GM18498 (cell line): ENCODE measurements at regions not wholly inside any gene's neighbourhood (a gene's known extent, or its start where the extent isn't known, plus 50 kb on each side); places are given as distances from the start of the nearest gene placed in this dataset.

ENCODE experiments used
- ATAC-seq: cut with Tn5 transposase; IDR thresholded peaks from one replicate; pipeline ENCODE4 v1.9.1; 2021; ENCODE audit warnings: mild to moderate bottlenecking, moderate library complexity; ENCODE audit not compliant: unreplicated experiment

DNA sequence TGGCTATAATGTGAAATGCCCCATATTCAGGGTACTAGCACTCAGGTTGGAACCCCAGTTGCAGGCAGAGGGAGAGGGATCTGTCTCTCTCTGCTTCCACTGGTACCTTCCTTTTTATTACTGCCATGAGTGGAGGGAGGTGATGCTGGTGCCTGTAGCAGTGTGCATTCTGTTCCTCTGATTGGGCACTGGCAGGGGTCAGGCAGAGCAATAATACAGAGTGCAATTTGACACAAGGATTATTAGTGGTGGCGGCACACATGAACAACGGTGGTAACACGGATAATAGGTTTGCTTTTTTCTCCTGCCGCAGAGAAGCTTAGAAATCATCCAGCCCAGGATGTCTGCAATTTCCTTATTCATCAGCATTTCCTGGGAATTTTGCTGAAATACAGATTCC is 525.7 kb downstream of the SLC4A3 start:
- ATAC-seq, result no peak

- ATAC-seq, result no peak
Observed at GRCh38 chr2:220154304-220154703, 526.9 kb downstream of the SLC4A3 start.

DNA sequence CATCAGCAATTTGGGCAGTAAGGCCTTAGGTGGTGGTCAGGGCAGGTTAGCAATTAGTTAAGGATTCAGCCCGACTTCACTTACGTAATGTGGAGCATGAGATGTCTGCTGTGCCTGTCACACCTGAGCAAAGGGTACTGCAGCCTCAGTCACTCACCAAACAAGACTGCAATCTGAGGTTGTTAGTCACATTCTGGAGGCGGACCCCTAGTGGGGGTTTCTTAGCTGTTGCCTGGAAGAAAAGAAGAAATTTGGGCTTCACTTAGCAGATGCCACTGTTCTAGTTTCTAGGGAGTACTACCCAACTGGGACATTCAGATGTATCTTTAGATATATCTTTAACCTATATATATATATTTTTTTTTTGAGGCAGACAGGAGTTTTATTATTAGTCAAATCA is 529.9 kb downstream of the SLC4A3 start:
- no peak for ATAC-seq

GRCh38 chr2:220159738-220160137 is 532.3 kb downstream of the SLC4A3 start:
- ATAC-seq, result no peak

GRCh38 chr2:220162320-220162719 is 534.9 kb downstream of the SLC4A3 start:
- no peak for ATAC-seq

- ATAC-seq, result no peak
Observed at GRCh38 chr2:220163486-220163885, 536.1 kb downstream of the SLC4A3 start.

GRCh38 chr2:220165401-220165800 is 538.0 kb downstream of the SLC4A3 start:
- ATAC-seq, result no peak

- no peak for ATAC-seq
Observed at GRCh38 chr2:220166616-220167015, 539.2 kb downstream of the SLC4A3 start.

- no peak for ATAC-seq
Observed at GRCh38 chr2:220167956-220168355, 540.5 kb downstream of the SLC4A3 start.

DNA sequence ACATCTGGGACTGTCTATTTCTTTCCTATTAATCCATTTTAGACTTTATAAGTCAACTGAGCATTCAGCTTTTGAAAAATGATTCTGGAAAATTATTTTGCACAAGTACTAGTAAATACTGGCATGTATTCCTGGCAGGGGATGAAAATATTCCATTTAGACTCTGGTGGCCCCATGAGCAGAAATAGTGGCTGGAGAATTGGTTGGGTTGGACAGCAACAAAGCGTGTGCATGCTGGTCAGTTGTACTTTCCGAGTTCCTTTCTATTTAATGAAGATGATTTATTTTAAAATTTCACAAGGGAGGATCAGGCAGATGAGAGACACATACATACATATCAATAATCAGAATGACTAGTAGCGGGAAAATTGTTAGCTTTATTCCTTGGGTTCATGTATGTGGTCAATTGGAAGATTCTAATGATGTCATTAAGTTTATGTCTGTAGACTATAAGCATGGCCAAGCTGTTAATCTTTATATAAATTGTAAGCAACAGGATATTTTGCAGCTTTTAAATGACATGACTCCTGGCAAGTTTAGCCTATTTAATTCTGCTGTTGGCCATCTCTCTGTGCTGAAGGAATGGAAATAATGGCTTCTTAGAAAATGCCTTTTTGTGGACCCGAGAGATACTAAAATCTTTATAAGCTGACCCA is 541.6 kb downstream of the SLC4A3 start:
- no peak for ATAC-seq

GRCh38 chr2:220174826-220175225 is 547.4 kb downstream of the SLC4A3 start:
- ATAC-seq, result no peak

DNA sequence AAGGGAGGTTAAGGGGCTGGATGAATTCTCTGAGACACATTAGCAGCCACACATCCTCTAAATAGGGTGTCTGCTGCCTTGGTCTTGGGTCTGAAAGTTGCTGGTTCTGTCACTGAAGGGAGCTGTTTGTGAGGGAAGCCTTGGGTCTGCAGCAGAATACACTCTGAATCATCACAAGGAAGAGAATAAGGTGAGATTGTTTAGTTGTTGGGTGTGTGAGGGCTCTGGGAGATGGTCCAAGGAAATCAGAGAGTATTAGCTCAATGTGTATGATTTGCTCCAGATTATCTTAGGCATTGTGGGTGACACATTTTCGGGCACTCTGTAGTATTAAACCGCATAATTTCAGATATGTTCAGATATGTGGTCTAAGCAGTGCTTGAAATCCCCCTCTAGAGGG is 548.5 kb downstream of the SLC4A3 start:
- ATAC-seq, result no peak

DNA sequence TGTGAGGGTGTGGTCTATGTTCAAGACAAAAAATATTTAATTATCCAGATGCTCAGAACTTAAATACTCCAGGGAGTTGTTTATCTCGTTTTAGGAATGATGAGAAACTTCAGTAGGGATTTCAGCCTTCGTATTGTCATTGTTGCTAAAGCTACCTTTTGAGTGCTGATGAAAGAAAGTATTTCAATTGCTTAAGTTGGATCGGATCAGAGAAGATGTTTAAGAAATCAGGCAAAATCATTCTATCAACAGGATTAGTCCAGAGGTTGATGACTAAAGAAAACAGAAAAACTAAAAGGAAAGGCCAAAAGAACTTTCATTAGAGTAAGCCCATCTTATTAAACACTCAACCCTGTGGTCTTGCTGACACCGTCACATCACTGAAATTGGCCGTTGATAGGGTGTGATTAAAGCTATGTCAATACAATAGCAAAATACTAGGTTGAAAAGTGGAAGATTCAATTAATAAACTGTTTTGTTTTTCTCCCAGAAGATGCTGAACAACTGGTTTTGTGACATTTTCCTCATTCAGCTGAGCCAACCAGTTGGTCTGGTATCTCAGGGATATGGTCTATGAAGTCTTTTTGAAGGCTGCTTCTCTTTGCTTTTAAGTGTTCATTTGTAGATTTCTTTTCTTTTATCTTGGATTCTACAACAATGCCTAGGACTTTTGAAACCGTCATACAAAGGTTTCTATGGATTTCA is 551.7 kb downstream of the SLC4A3 start:
- ATAC-seq, result no peak

GRCh38 chr2:220181165-220181564 is 553.7 kb downstream of the SLC4A3 start:
- ATAC-seq, result no peak

GRCh38 chr2:220182790-220183189 is 555.4 kb downstream of the SLC4A3 start:
- ATAC-seq, result no peak

DNA sequence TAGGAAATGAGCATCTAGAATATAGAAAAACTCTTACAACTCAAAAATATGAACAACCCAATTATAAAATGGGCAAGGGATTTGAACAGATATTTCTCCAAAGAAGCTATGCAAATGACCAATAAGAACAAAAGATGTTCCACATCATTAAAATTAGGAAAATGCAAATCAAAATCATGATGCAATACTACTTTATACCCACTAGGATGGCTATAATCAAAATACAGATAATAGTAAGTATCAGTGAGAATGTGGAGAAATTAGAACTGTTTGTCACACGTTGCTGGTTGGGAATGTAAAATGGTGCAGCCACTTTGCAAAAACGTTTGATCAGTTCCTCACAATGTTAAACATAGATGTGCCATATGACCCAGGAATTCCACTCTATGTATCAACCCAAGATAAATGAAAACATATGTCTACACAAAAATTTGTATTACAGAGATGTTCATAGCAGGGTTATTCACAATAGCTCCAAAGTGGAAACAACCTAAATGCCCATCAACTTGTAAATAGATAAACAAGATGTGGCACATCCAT is 558.4 kb downstream of the SLC4A3 start:
- ATAC-seq, result no peak

DNA sequence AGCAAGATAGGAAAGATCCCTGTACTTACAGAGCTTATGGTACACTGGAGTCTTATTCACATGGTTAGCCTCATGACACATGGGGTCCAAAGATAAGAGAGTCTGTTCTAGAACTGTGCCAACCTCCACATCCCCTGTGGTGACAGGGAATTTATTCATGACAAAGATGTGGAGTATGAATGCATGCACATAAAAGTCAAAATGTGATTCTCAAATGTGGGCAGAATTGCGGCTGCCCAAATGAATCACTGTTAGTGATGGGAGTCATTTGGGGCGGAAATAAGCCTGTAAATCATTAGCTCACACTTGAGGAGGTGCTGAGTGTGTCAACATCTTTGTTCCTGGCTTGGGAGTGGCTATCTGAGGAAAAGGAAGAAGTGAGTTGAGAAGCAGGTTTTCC is 560.6 kb downstream of the SLC4A3 start:
- ATAC-seq, result no peak

DNA sequence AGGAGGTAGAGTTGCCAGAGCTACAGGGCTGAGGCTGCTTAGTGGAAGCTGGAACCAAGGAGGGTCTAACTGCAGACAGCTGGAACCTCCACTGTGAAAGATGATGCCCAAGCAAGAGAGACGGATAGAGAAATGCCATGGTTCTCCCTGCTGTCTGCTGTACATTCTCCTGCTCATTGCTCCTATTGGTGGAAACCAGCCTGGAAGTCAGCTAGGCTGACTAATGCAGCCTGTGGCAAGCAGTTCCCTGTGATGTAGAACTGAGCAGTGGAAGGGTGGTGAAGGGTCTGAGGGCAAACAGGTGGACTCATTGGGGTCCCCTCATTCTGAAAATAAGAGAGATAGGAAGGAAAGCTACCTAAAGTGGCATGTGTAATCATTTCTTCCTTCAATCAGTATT is 563.6 kb downstream of the SLC4A3 start:
- no peak for ATAC-seq

DNA sequence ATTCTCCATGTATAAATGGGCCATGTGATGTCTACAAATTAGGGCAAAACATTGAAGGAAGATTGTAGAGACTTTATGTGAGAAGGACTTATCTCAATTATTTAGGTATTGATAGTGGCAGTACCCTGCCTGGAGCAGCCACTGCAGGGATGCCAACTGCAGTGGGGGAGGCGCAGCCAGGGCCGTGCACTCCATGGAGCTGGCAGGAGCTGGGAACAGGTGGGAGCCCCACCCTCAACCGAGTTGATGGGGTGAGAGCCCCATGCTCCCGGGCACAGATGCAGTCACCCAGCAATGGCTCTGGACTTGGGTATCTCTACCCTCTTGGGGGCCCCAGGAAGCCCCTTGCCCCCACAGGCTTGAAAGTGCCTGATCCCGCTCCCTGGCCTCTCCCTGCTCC is 564.3 kb downstream of the SLC4A3 start:
- no peak for ATAC-seq

DNA sequence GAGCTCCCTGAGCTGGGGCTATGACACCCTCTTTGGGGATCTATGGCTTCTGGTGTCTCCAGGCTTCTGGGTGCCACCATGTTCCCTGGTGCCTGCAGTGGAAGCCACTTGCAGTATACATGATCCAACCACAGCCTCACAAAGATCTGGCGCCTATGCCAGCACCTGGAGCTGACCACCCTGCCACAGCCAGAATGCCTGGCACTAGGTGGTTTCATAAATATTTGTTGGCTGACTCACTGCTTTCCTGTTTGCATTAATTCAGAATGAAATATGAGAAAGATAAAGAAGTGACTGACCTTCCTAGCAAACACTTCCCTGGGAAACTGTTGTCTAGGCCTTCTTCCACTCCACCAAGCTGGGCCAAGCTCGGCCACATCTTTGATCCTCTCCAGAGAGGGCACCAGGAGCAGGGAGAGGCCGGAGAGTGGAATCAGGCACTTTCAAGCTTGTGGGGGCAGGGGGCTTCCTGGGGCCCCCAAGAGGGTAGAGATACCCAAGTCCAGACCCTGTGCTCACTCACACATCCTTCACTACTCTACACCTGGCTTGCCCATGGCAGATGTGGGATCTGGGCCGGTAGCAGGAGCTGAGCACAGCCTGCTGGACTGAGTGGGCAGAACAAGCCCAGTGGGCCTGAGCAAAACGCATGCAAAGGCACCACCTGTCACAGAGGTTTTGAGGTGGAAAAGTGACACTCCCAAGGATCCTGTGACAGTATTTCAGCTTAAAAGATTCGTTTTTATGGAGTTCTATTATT is 565.7 kb downstream of the SLC4A3 start:
- ATAC-seq, result no peak

DNA sequence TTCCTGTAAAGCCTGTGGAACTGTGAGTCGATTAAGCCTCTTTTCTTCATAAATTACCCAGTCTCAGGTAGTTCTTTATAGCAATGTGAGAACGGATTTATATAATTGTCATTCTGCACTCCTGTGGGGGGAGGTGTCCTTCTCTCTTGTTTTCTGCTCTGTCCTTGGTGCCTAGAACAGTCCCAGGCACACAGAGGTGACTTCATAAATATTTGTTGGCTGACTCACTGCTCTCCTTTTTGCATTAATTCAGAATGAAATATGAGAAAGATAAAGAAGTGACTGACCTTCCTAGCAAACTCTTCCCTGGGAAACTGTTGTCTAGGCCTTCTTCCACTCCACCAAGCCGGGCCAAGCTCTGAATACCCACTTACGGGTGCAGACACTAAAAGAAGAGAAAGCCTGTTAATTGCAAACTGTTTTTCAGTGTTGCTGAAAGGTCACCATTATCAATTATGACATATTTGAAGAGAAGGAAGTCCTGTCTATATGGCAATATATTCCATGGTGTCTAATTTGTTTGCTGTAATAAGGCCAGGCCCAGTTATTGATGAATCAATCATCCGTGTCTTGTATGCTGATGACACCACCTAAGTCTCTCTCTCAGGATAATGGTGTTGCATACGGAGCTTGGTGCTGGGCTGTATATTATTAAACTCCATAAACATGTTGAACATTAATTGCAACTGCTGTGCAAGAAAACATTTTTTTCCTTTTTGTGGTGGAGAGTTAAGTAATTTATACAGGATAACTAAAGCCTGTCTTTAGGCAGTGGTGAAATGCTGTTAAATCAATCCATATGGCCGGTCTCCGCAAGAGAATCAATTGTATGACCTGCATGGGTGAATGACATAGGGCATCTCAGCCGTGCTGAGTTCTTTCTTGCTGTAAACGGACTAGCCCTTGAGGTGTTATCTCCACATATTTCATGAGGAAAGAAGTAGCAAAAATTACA is 567.5 kb downstream of the SLC4A3 start:
- ATAC-seq, result no peak
